Loucy (cell line): ENCODE measurements at regions not wholly inside any gene's neighbourhood (a gene's known extent, or its start where the extent isn't known, plus 50 kb on each side); places are given as distances from the start of the nearest gene placed in this dataset.

Experiments used
- H2AFZ ChIP-seq: fragments of 200-600 bp; sonication (generic); 2 replicates; pipeline ENCODE4 v1.6.0; 2016; ENCODE audit warnings: antibody characterized with exemption, mild to moderate bottlenecking, low read length, moderate library complexity
- H3F3A ChIP-seq: fragments of 200-600 bp; 2 replicates; pipeline ENCODE4 v1.6.0; 2016; ENCODE audit warnings: antibody characterized with exemption, low read depth, mild to moderate bottlenecking
- H3K27me3 ChIP-seq: fragments of 200-600 bp; sonication (generic); 2 replicates; pipeline ENCODE4 v1.6.1; 2014; ENCODE audit warnings: low read length, mild to moderate bottlenecking; ENCODE audit not compliant: insufficient read depth, poor library complexity, severe bottlenecking
- H3K36me3 ChIP-seq: fragments of 200-600 bp; sonication (generic); 2 replicates; pipeline ENCODE4 v1.6.1; 2016; ENCODE audit warnings: low read length; ENCODE audit not compliant: insufficient read depth
- H3K4me1 ChIP-seq: fragments of 200-600 bp; sonication (generic); 2 replicates; pipeline ENCODE4 v1.5.1; 2014; ENCODE audit warnings: low read length, mild to moderate bottlenecking; ENCODE audit not compliant: insufficient read depth, poor library complexity, severe bottlenecking
- H3K4me2 ChIP-seq: fragments of 200-600 bp; sonication (generic); 2 replicates; pipeline ENCODE4 v1.6.0; 2014; ENCODE audit warnings: antibody characterized with exemption, low read length, low read depth, mild to moderate bottlenecking; ENCODE audit not compliant: poor library complexity, severe bottlenecking
- H3K4me3 ChIP-seq: fragments of 200-600 bp; sonication (generic); 2 replicates; pipeline ENCODE4 v1.5.1; 2014; ENCODE audit warnings: low read length, mild to moderate bottlenecking, mixed read lengths; ENCODE audit not compliant: poor library complexity, severe bottlenecking
- H3K79me2 ChIP-seq: fragments of 200-600 bp; sonication (generic); 2 replicates; pipeline ENCODE4 v1.6.1; 2014; ENCODE audit warnings: low read length; ENCODE audit not compliant: insufficient read depth
- H3K9ac ChIP-seq: fragments of 200-600 bp; sonication (generic); 2 replicates; pipeline ENCODE4 v1.6.0; 2014; ENCODE audit warnings: mild to moderate bottlenecking, low read depth, low read length, moderate library complexity; ENCODE audit not compliant: poor library complexity, severe bottlenecking
- H3K9me2 ChIP-seq: fragments of 200-600 bp; sonication (generic); replicated peaks from 2 replicates; pipeline ENCODE4 v1.6.1; 2016; ENCODE audit warnings: low read depth, low read length, mixed read lengths
- H3K9me3 ChIP-seq: fragments of 200-600 bp; sonication (generic); 2 replicates; pipeline ENCODE4 v1.6.1; 2014; ENCODE audit warnings: mild to moderate bottlenecking, antibody characterized with exemption, low read length, low read depth; ENCODE audit not compliant: insufficient read depth
- H4K20me1 ChIP-seq: fragments of 200-600 bp; sonication (generic); 2 replicates; pipeline ENCODE4 v1.6.0; 2014; ENCODE audit warnings: antibody characterized with exemption, low read length, mild to moderate bottlenecking; ENCODE audit not compliant: insufficient read depth, poor library complexity, severe bottlenecking
- CTCF ChIP-seq: fragments of 200-600 bp; sonication (generic); conservative IDR thresholded peaks from 2 replicates; pipeline ENCODE4 v1.5.1; 2014; ENCODE audit warnings: mild to moderate bottlenecking, antibody characterized with exemption, low read length
- EZH2phosphoT487 ChIP-seq: fragments of 200-600 bp; IDR thresholded peaks from 2 replicates; pipeline ENCODE4 v1.6.1; 2018; ENCODE audit warnings: antibody characterized with exemption, mild to moderate bottlenecking, moderate library complexity, borderline replicate concordance

- Histone ChIP-seq H3K4me2 (no peak overlapping the region), H3K9me3 (no peaks in the 10 kb centered on the region), H4K20me1 (no peaks in the 10 kb centered on the region), H3K27me3 (no peaks in the 10 kb centered on the region), H3K4me3 (no peak overlapping the region), H3K36me3 (no peaks in the 10 kb centered on the region), H3K9me2 (no peaks in the 10 kb centered on the region), H3F3A (no peaks in the 10 kb centered on the region), H2AFZ (no peak overlapping the region), H3K4me1 (no peaks in the 10 kb centered on the region), H3K9ac (no peak overlapping the region), H3K79me2 (no peaks in the 10 kb centered on the region)
- TF ChIP-seq EZH2phosphoT487 (no peak), CTCF (no peak)
Observed at GRCh38 chr2:53445383-53446070, 322.1 kb upstream of the CHAC2 start.

GRCh38 chr2:53442783-53443182, 324.8 kb upstream of the CHAC2 start:
- Histone ChIP-seq H2AFZ (no peak overlapping the region), H3K4me3 (no peak overlapping the region), H4K20me1 (no peaks in the 10 kb centered on the region), H3K4me1 (no peaks in the 10 kb centered on the region), H3K27me3 (no peaks in the 10 kb centered on the region), H3K36me3 (no peaks in the 10 kb centered on the region), H3K9me3 (no peaks in the 10 kb centered on the region), H3F3A (no peaks in the 10 kb centered on the region), H3K9ac (no peak overlapping the region), H3K4me2 (no peak overlapping the region), H3K9me2 (no peaks in the 10 kb centered on the region), H3K79me2 (no peaks in the 10 kb centered on the region)
- TF ChIP-seq CTCF, result no peak; the same call in 1 of the 2 replicates
- TF ChIP-seq EZH2phosphoT487, result no peak

GRCh38 chr2:53442093-53442492, 325.5 kb upstream of the CHAC2 start:
- no peak overlapping the region for H2AFZ ChIP-seq
- no peak for TF ChIP-seq EZH2phosphoT487
- no peak for TF ChIP-seq CTCF
- no peaks in the 10 kb centered on the region for H3K4me1 ChIP-seq
- H4K20me1 ChIP-seq, result no peaks in the 10 kb centered on the region
- no peak overlapping the region for H3K9ac ChIP-seq
- no peaks in the 10 kb centered on the region for H3K36me3 ChIP-seq
- H3K27me3 ChIP-seq, result no peaks in the 10 kb centered on the region
- H3K4me3 ChIP-seq, result no peak overlapping the region
- H3F3A ChIP-seq, result no peaks in the 10 kb centered on the region
- H3K4me2 ChIP-seq, result no peak overlapping the region
- no peaks in the 10 kb centered on the region for H3K79me2 ChIP-seq
- H3K9me2 ChIP-seq, result no peaks in the 10 kb centered on the region
- no peaks in the 10 kb centered on the region for H3K9me3 ChIP-seq
